GM18909 (cell line): ENCODE measurements at regions not wholly inside any gene's neighbourhood (a gene's known extent, or its start where the extent isn't known, plus 50 kb on each side); places are given as distances from the start of the nearest gene placed in this dataset.
A peak's percentile ranks its signal among the peaks of the same experiment; 100 is the strongest.
"Not testable (repeated sequence)": the region's sequence is repeated elsewhere in the genome, so short reads cannot be mapped to it uniquely, and the experiment has no call there.

Experiments used
- ATAC-seq: cut with Tn5 transposase; IDR thresholded peaks from one replicate; pipeline ENCODE4 v1.9.1; 2021; ENCODE audit warnings: mild to moderate bottlenecking; ENCODE audit not compliant: unreplicated experiment, poor library complexity

DNA sequence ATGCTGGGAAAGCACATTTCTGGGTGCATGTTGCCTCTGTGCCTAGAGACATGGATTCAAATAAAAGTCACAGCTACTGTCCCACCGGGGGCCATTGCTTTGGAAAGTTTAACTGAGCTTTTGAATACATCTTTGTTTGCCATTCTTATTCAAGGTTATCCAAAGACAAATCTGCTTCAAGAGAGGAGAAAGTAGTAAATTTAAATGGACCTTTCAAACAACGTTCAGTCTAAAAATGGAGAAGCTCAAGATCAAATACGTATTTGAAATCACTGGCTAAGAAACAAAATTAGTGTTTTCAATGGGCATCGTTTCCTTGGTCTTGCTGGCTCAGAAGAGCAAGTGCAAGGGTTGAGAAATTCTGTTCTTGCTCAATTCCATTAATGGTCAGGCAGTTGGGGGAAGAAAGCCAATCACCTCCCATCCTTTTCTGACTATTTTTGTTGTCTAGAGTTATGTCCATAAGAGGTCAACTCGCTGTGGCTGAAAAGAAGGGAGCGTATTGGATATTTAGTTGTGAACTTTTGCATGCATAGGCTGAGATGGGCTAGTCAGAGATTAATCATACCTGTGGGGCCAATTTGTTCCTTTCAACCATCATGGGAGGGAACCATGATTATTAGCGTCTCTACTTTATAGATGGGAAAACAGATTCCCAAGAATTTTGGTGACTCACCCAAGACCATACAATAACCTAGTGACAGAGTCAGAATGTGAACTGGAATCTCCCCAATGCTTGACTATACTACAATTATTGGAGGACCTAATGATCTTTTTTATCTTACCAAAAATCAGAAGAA is 276.2 kb upstream of the TNC start:
- ATAC-seq, result no peak

GRCh38 chr9:115395511-115396021 is 277.6 kb upstream of the TNC start:
- ATAC-seq, result no peak

DNA sequence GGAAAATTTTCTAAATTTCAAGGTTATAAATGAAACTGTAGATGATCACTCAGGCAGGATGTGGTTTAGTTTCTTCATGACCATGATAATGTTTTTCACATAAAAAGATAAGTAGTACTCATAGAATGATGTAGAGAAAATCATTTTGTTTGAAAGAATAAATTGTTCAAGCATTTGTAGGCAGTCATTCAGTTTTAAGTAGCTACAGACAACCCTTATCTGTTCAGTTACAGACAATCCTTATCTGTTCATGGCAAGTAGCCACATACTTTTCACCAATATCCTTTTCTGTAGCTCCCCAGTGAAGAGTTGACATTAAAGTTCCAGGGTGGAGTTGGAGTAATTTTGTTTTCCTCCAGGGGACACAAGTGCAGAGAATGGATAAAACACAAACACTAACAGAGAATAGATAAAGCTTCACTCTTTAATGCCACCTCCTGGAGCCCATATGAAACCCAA is 278.1 kb upstream of the TNC start:
- no peak for ATAC-seq

GRCh38 chr9:115397591-115398312 is 279.8 kb upstream of the TNC start:
- ATAC-seq, result no peak

DNA sequence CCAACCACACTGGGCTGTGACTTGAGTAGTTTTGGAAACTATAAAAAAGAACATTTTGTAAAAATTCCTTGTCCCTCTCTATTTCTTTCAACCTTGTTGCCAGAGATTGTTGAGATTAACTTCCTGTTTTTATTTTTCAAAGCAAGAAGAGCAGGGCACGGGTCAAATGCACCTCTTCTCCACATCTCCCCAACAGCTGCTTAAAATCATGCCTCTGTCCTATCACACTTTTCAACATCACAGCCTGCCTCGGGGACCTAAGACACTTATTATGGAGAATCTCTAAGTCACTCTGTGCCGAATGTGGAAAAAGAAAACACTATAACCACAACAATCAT is 280.3 kb upstream of the TNC start:
- no peak for ATAC-seq

DNA sequence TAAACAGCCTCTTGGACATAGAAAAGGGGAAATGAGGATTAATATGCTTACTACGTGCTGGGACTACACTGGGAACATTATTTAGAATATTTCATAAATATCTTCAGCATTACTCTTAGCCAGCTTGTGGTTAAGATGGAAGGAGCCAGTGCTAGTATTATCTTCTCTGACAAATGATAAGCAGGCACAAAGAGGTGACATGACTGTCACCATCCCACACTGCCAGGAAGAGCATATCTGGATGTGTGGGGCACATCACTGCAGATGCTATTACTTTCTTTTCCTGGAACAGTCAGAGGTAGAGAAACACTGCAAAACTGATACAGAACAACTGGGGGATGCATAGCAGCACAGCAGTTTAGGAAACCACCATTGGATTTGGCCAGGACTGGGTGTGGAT is 281.0 kb upstream of the TNC start:
- ATAC-seq, result no peak

DNA sequence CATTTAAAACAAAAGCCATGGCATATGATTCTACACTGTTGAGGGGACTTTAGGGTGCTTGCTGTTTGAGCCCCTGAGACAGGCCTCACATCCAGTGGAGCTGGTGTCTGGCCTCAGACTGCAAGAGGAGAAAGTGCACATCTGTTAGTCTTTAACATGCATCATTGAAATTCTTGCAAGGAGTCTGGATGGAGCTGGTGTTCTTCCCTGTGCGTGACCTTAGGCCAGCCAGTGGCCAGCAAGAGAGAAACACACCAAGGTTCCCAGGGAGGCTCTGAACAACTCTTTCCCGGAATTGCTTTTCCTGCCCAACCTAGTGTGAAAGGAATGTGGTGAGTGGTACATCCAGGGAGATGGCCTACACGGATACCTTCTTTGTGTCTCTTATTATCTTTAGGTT is 282.8 kb upstream of the TNC start:
- ATAC-seq, result no peak

DNA sequence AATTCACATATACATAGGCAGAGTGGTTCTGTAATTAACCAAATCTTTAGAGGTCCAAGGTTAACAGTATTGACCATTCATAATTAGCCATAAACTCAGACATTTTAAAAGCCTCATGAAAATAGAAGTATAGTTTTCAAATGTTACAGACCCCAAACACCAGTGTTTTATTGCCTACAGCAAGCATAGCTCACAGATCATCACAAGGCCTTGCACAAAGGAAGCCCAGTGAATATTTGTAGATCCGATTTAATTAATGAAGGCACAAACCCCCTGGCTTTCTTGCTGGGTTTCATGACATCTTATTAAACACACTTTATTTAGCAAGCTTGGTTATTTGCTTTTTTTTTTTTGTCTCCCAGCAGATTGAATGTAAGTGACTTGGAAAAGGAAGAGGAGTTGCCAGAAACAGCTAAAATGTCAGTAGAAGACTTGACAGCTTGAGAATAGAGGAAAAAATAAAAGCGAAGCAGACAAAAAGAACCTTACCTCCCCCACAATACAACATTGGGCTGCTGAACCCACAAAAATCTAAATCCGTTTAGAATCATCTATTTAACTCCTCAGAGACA is 283.9 kb upstream of the TNC start:
- no peak for ATAC-seq

DNA sequence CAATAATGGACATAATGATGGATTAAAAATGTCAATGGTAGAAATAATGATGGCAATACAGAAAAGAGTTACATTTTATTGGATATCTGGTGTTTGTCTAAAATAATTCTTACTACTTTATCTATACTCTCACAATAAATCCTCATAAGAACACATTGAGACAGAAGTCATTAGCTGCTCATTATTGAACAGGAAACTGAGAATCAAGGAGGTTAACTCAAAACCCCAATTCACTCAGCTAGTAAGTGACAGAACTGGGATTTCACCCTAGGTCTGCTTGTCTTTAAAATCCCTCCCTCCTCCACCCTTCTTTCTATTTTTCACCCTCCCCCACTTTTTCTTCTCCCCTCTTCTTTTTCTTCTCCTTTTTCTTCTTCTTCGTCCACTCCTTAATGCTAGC is 285.8 kb upstream of the TNC start:
- ATAC-seq, result no peak

- no peak for ATAC-seq
Observed at GRCh38 chr9:115404311-115404710, 286.4 kb upstream of the TNC start.

DNA sequence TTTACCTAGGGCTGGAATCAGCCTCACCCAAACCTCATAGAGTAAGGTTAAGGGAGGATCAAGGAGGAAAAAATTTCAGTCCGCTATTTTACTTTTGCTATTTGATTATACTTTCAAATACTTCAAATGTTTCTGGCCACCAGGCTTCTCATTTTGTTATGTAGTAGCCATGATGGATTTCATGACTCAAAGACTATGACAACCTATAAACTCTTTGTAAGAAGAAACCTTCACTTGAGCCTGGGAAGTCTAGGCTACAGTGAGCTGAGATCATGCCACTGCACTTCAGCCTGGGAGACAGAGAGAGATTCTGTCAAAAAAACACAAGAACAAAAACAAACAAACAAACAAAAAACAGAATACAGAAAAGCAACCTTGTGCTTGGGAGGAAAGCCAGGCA is 293.6 kb upstream of the TNC start:
- ATAC-seq, result no peak

DNA sequence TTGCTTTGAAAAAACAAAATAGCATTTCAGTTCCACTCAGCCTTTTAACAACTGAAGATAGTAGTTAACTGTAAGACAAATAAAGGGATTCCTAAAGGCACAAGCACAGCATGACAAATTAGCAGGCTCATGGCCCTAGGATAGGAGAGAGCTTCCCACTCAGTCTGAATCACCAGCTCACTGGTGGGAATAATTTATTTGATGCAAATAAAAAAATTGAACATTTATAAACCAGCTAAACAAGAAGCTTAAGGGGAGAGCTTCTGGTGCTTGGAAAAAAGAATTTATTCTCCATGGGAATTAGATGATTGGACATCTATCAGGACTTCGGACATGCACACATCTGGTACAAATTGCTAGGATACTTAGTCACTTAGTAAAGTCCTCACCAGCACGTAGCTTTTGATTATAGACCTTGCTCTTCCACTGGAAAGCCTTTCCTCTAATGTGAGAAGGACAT is 294.1 kb upstream of the TNC start:
- no peak for ATAC-seq

GRCh38 chr9:115412656-115413055 is 294.7 kb upstream of the TNC start:
- no peak for ATAC-seq

GRCh38 chr9:115413304-115413703 is 295.3 kb upstream of the TNC start:
- no peak for ATAC-seq

GRCh38 chr9:115413766-115414382 is 295.9 kb upstream of the TNC start:
- no peak for ATAC-seq

DNA sequence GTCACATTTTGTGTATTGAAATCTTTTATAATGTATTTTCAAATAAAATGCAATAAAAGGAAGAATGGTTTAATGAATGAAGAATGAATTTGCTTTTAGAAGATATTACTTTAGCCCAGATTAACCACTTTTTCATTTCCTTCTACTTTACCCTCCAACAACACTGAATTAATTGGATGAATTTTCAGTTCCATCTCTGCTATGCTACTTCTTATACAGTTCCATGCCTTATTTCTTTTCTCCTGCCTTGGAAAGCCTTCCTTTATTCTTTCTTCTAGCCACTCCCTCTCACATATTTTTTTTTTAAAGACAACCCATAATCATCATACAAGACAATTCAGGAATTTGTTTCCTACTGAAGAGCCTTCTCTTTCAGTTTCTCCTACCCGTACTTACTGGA is 296.6 kb upstream of the TNC start:
- no peak for ATAC-seq

DNA sequence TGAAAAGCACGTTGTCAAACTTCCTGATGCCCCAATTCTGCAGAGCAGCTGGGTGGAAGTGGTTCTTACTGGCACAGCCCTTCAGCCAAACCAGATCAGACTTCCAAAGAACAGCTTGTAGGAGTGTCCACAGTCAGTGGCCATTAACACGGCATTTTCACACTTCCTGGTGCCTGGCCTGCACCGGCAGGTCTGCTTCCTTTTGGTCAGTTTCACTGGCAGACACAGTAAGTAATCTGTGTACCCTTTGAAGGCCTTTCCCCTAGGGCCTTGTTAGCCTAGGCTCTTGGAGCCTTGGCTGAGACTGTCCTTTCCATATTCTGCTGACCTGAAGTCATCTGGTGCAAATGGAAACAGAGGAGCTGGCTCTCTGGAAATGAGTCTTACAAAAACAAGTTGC is 297.5 kb upstream of the TNC start:
- no peak for ATAC-seq

- ATAC-seq, result peak; percentile 80
Observed at GRCh38 chr9:115416299-115416698, 298.3 kb upstream of the TNC start.

- not testable (repeated sequence) for ATAC-seq
Observed at GRCh38 chr9:115418181-115418580, 300.2 kb upstream of the TNC start.

- no peak for ATAC-seq
Observed at GRCh38 chr9:115422932-115423440, 305.0 kb upstream of the TNC start.

- ATAC-seq, result no peak
Observed at GRCh38 chr9:115423646-115424045, 305.7 kb upstream of the TNC start.
